ENCODE measurements at regions not wholly inside any gene's neighbourhood (a gene's known extent, or its start where the extent isn't known, plus 50 kb on each side); places are given as distances from the start of the nearest gene placed in this dataset.

Small RNAs in the stretch of these regions (small RNA-seq; reads per million reads assigned to genes)
- gene RNU6-954P (0 reads per million in 6 experiments), gene ZNF114P1 (0 reads per million in 6 experiments)
